Epithelial cell of proximal tubule (primary cell): ENCODE measurements at regions not wholly inside any gene's neighbourhood (a gene's known extent, or its start where the extent isn't known, plus 50 kb on each side); places are given as distances from the start of the nearest gene placed in this dataset.

Experiments used
- DNase-seq: peaks from one replicate; pipeline ENCODE4 v3.0.0-alpha.2; 2011; ENCODE audit warnings: low read depth
- H3K4me3 ChIP-seq: 2 replicates; pipeline ENCODE4 v1.5.1; 2011; ENCODE audit warnings: low read depth, mild to moderate bottlenecking, low read length
- CTCF ChIP-seq: conservative IDR thresholded peaks from 2 replicates; pipeline ENCODE4 v1.5.1; 2012; ENCODE audit warnings: low read depth, mild to moderate bottlenecking, low read length

- DNase-seq = no peak
- H3K4me3 ChIP-seq = no peak overlapping the region
- TF ChIP-seq CTCF = no peak
Measured at GRCh38 chr5:26690511-26690910, 347.9 kb downstream of the CDH9 start.

GRCh38 chr5:26681861-26682260 lies 356.5 kb downstream of the CDH9 start:
- no peak overlapping the region for H3K4me3 ChIP-seq
- TF ChIP-seq CTCF = no peak
- no peak for DNase-seq

GRCh38 chr5:26674846-26675245 lies 363.5 kb downstream of the CDH9 start:
- TF ChIP-seq CTCF = no peak
- DNase-seq = no peak
- no peak overlapping the region for H3K4me3 ChIP-seq

- no peak for DNase-seq
- no peak for TF ChIP-seq CTCF
- no peak overlapping the region for H3K4me3 ChIP-seq
Measured at GRCh38 chr5:26669523-26669922, 368.9 kb downstream of the CDH9 start.

GRCh38 chr5:26669031-26669430 lies 369.4 kb downstream of the CDH9 start:
- TF ChIP-seq CTCF = no peak
- H3K4me3 ChIP-seq = no peak overlapping the region
- no peak for DNase-seq

- no peak for DNase-seq
- TF ChIP-seq CTCF = no peak
- no peak overlapping the region for H3K4me3 ChIP-seq
Measured at GRCh38 chr5:26666371-26666770, 372.0 kb downstream of the CDH9 start.

GRCh38 chr5:26663500-26663899 lies 374.9 kb downstream of the CDH9 start:
- no peak for DNase-seq
- TF ChIP-seq CTCF = no peak
- H3K4me3 ChIP-seq = no peak overlapping the region
